ENCODE measurements at regions not wholly inside any gene's neighbourhood (a gene's known extent, or its start where the extent isn't known, plus 50 kb on each side); places are given as distances from the start of the nearest gene placed in this dataset.

- WGBS, 2 donors = 76% methylated on average over 9 of the region's 9 CpGs
- H3K9me3 ChIP-seq = no peaks in the 10 kb centered on the region
- intact Hi-C loops (cut with DNase I) = no loop called here
- no peak for TF ChIP-seq CTCF (IDR thresholded peaks at IDR 0.05)
- ATAC-seq (no peak), DNase-seq (no peak)
- H3K4me3 ChIP-seq = no peak overlapping the region
- H3K27me3 ChIP-seq = peaks cover 0 to 2% (median 0%) of the 10 kb centered on the region in 7 donors
- no peaks in the 10 kb centered on the region for H3K4me1 ChIP-seq
- no peak overlapping the region for H3K27ac ChIP-seq
- H3K36me3 ChIP-seq = no peaks in the 10 kb centered on the region
Measured at GRCh38 chr3:5270666-5271371, 83.3 kb downstream of the EDEM1 start.

GRCh38 chr3:5271372-5271683 is 83.8 kb downstream of the EDEM1 start:
- no peak for TF ChIP-seq CTCF (IDR thresholded peaks at IDR 0.05)
- intact Hi-C loops (cut with DNase I) = no loop called here
- DNase-seq = no peak
- H3K4me3 ChIP-seq = no peak overlapping the region
- no peak overlapping the region for H3K27ac ChIP-seq
- H3K36me3 ChIP-seq = no peaks in the 10 kb centered on the region
- peaks cover 0 to 2% (median 0%) of the 10 kb centered on the region in 7 donors for H3K27me3 ChIP-seq
- no peaks in the 10 kb centered on the region for H3K4me1 ChIP-seq
- H3K9me3 ChIP-seq = no peaks in the 10 kb centered on the region
- WGBS, 2 donors = 91 to 95% methylated on average over 4 of the region's 4 CpGs
- no peak for ATAC-seq

GRCh38 chr3:5272387-5272786 is 84.9 kb downstream of the EDEM1 start:
- H3K27ac ChIP-seq = no peak overlapping the region
- no peaks in the 10 kb centered on the region for H3K4me1 ChIP-seq
- no peaks in the 10 kb centered on the region for H3K27me3 ChIP-seq
- DNase-seq = no peak
- H3K9me3 ChIP-seq = no peaks in the 10 kb centered on the region
- H3K36me3 ChIP-seq = no peaks in the 10 kb centered on the region
- no peak for ATAC-seq
- no peak overlapping the region for H3K4me3 ChIP-seq
- TF ChIP-seq CTCF (IDR thresholded peaks at IDR 0.05) = no peak
- intact Hi-C loops (cut with DNase I) = no loop called here
- 69 to 73% methylated on average over 4 of the region's 4 CpGs for WGBS, 2 donors

GRCh38 chr3:5274091-5274490 is 86.6 kb downstream of the EDEM1 start:
- no peak overlapping the region for H3K27ac ChIP-seq
- no peak overlapping the region for H3K4me3 ChIP-seq
- H3K9me3 ChIP-seq = peaks cover 0 to 4% (median 0%) of the 10 kb centered on the region in 11 donors
- no peak for TF ChIP-seq CTCF (IDR thresholded peaks at IDR 0.05)
- H3K36me3 ChIP-seq = no peaks in the 10 kb centered on the region
- 67 to 68% methylated on average over 1 of the region's 1 CpG for WGBS, 2 donors
- no peaks in the 10 kb centered on the region for H3K27me3 ChIP-seq
- intact Hi-C loops (cut with DNase I) = no loop called here
- ATAC-seq (no peak), DNase-seq (no peak)
- no peaks in the 10 kb centered on the region for H3K4me1 ChIP-seq

Data from heart right ventricle (tissue), 16 donors.